ENCODE measurements at regions not wholly inside any gene's neighbourhood (a gene's known extent, or its start where the extent isn't known, plus 50 kb on each side); places are given as distances from the start of the nearest gene placed in this dataset.

- Histone ChIP-seq H3K36me3 (replicated peaks; ENCODE audit: low read depth, low read length) (no peaks in the 10 kb centered on the region), H3K4me1 (ENCODE audit: low read length) (no peaks in the 10 kb centered on the region), H3K27ac (ENCODE audit: low read length) (no peak overlapping the region), H3K4me3 (ENCODE audit: low read length) (no peak overlapping the region), H4K20me1 (ENCODE audit: insufficient read depth, low read length) (no peaks in the 10 kb centered on the region), H3K4me2 (ENCODE audit: low read length) (no peak overlapping the region), H2AFZ (ENCODE audit: low read depth, low read length) (no peak overlapping the region), H3K9me3 (ENCODE audit: insufficient read depth, low read length) (no peaks in the 10 kb centered on the region), H3K79me2 (ENCODE audit: low read length) (no peaks in the 10 kb centered on the region), H3K27me3 (ENCODE audit: low read depth, low read length) (no peaks in the 10 kb centered on the region), H3K9ac (ENCODE audit: low read length) (no peak overlapping the region)
- TF ChIP-seq EZH2phosphoT487 (IDR thresholded peaks at IDR 0.05; ENCODE audit: low read depth) (no peak), CTCF (IDR thresholded peaks at IDR 0.05; ENCODE audit: low read depth, low read length) (no peak)
Measured at GRCh38 chr12:84069198-84069597, 843.4 kb downstream of the SLC6A15 start.

DNA sequence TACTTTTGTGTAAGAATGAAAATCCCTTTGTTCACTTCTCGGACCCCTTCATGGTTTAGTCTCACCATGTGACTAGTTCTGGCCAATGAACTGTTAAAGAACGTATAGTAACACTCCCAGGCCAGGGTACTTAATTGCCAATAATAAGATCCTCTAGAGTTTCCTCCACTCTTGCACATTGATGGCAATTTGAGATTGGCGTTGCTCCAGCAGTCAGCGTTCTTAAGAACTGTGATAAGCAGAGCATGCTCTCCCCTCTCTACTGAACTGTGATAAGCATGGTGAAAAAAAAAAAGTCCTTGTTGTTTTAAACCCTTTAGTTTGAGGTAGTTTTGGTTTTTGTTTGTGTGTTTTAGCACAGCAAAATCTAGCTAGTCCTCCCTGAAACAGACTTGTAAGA lies 854.5 kb downstream of the SLC6A15 start:
- no peak overlapping the region for H2AFZ ChIP-seq (ENCODE audit: low read depth, low read length)

DNA sequence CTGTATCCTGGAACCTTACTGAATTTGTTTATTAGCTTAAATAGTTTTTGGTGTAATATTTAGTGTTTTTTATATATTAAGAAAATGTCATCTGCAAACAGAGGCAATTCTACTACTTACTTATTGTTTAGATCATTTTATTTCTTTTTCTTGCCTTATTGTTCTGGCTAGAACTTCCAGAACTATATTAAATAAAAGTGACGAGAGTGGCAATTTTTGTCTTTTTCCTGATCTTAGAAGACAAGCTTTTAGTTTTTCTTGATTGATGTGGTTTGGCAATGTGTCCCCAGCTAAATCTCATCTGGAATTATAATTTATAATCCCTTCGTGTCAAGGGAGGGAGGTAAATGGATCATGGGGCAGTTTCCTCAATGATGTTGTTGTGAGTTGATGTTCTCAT lies 857.8 kb downstream of the SLC6A15 start:
- no peaks in the 10 kb centered on the region for H3K4me1 ChIP-seq (ENCODE audit: low read length)
- no peaks in the 10 kb centered on the region for H3K36me3 ChIP-seq (replicated peaks; ENCODE audit: low read depth, low read length)
- no peaks in the 10 kb centered on the region for H3K9me3 ChIP-seq (ENCODE audit: insufficient read depth, low read length)
- H4K20me1 ChIP-seq (ENCODE audit: insufficient read depth, low read length) = no peaks in the 10 kb centered on the region
- H3K9ac ChIP-seq (ENCODE audit: low read length) = no peak overlapping the region
- no peak overlapping the region for H3K4me3 ChIP-seq (ENCODE audit: low read length)
- no peak for TF ChIP-seq EZH2phosphoT487 (IDR thresholded peaks at IDR 0.05; ENCODE audit: low read depth)
- no peak for TF ChIP-seq CTCF (IDR thresholded peaks at IDR 0.05; ENCODE audit: low read depth, low read length)
- H3K79me2 ChIP-seq (ENCODE audit: low read length) = no peaks in the 10 kb centered on the region
- no peak overlapping the region for H3K27ac ChIP-seq (ENCODE audit: low read length)
- no peak overlapping the region for H2AFZ ChIP-seq (ENCODE audit: low read depth, low read length)
- H3K27me3 ChIP-seq (ENCODE audit: low read depth, low read length) = no peaks in the 10 kb centered on the region
- H3K4me2 ChIP-seq (ENCODE audit: low read length) = no peak overlapping the region

More for the DNA sequence above, 854.5 kb downstream of the SLC6A15 start:
- Histone ChIP-seq H3K79me2 (ENCODE audit: low read length) (no peaks in the 10 kb centered on the region), H3K9ac (ENCODE audit: low read length) (no peak overlapping the region), H3K9me3 (ENCODE audit: insufficient read depth, low read length) (no peaks in the 10 kb centered on the region), H3K36me3 (replicated peaks; ENCODE audit: low read depth, low read length) (no peaks in the 10 kb centered on the region), H3K27me3 (ENCODE audit: low read depth, low read length) (no peaks in the 10 kb centered on the region), H3K27ac (ENCODE audit: low read length) (no peak overlapping the region), H3K4me1 (ENCODE audit: low read length) (no peaks in the 10 kb centered on the region), H3K4me2 (ENCODE audit: low read length) (no peak overlapping the region), H4K20me1 (ENCODE audit: insufficient read depth, low read length) (no peaks in the 10 kb centered on the region), H3K4me3 (ENCODE audit: low read length) (no peak overlapping the region)
- TF ChIP-seq EZH2phosphoT487 (IDR thresholded peaks at IDR 0.05; ENCODE audit: low read depth) (no peak), CTCF (IDR thresholded peaks at IDR 0.05; ENCODE audit: low read depth, low read length) (no peak)

DNA sequence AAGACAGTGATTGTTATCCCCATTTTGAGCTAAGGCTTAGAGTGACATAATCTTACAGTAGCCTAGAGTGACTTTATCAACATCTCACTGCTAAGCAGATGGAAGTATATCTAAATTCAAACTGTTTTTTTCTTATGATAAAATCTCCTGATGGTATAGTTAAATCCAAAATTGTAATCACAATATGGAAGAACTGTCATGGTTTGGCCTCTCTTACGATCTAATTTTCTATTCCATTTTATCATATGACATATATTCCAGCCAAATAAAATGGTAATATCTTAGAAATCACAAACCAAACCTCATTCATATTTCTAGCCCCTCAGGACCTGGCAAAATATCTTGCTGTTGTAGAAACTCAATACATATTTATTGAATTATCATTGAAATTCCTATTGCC lies 864.7 kb downstream of the SLC6A15 start:
- H3K36me3 ChIP-seq (replicated peaks; ENCODE audit: low read depth, low read length) = no peaks in the 10 kb centered on the region
- no peak overlapping the region for H3K27ac ChIP-seq (ENCODE audit: low read length)
- no peaks in the 10 kb centered on the region for H3K4me1 ChIP-seq (ENCODE audit: low read length)
- no peak overlapping the region for H3K4me2 ChIP-seq (ENCODE audit: low read length)
- no peak overlapping the region for H2AFZ ChIP-seq (ENCODE audit: low read depth, low read length)
- no peaks in the 10 kb centered on the region for H3K79me2 ChIP-seq (ENCODE audit: low read length)
- no peak overlapping the region for H3K4me3 ChIP-seq (ENCODE audit: low read length)
- H3K27me3 ChIP-seq (ENCODE audit: low read depth, low read length) = no peaks in the 10 kb centered on the region
- TF ChIP-seq EZH2phosphoT487 (IDR thresholded peaks at IDR 0.05; ENCODE audit: low read depth) = no peak
- no peak for TF ChIP-seq CTCF (IDR thresholded peaks at IDR 0.05; ENCODE audit: low read depth, low read length)
- H3K9ac ChIP-seq (ENCODE audit: low read length) = no peak overlapping the region
- no peaks in the 10 kb centered on the region for H3K9me3 ChIP-seq (ENCODE audit: insufficient read depth, low read length)
- H4K20me1 ChIP-seq (ENCODE audit: insufficient read depth, low read length) = no peaks in the 10 kb centered on the region
